ENCODE measurements at regions not wholly inside any gene's neighbourhood (a gene's known extent, or its start where the extent isn't known, plus 50 kb on each side); places are given as distances from the start of the nearest gene placed in this dataset.

GRCh38 chr18:24947521-24948305 lies 404.3 kb downstream of the ZNF521 start:
- FAIRE-seq (no peak), DNase-seq (ENCODE audit: low read depth in 1 of 2, low spot score in 1 of 2) (no peak), ATAC-seq (no peak)
- ChIA-PET CTCF (no interaction called here), POLR2A (no interaction called here)
- H3K9me3 ChIP-seq = no peaks in the 10 kb centered on the region
- H3K4me3 ChIP-seq = no peak overlapping the region
- WGBS (ENCODE audit: missing lambda C conversion rate) = 17% methylated on average over 8 of the region's 8 CpGs
- H3K27ac ChIP-seq = no peak overlapping the region
- no peaks in the 10 kb centered on the region for H3K4me1 ChIP-seq
- H3K4me2 ChIP-seq = no peak overlapping the region
- TF ChIP-seq ELK1 (IDR thresholded peaks at IDR 0.05; ENCODE audit: low read depth, low read length) (no peak), HOXB13 (CRISPR knock-in tag; IDR thresholded peaks at IDR 0.05; ENCODE audit: low read depth) (no peak), CBX2 (IDR thresholded peaks at IDR 0.05; ENCODE audit: borderline replicate concordance, low read depth) (no peak), RFX5 (IDR thresholded peaks at IDR 0.05) (no peak), TP53 (CRISPR knock-in tag; IDR thresholded peaks at IDR 0.05) (no peak), RAD21 (conservative IDR thresholded peaks at IDR 0.05 in 1 of 2, IDR thresholded peaks at IDR 0.05 in 1 of 2) (no peak), ZSCAN20 (CRISPR knock-in tag; IDR thresholded peaks at IDR 0.05) (no peak)

GRCh38 chr18:24949908-24950307 lies 402.1 kb downstream of the ZNF521 start:
- no peak overlapping the region for H3K27ac ChIP-seq
- ATAC-seq = no peak
- no peaks in the 10 kb centered on the region for H3K9me3 ChIP-seq
- DNase-seq (ENCODE audit: low read depth in 1 of 2, low spot score in 1 of 2) = no peak
- WGBS (ENCODE audit: missing lambda C conversion rate) = 6% methylated on average over 5 of the region's 5 CpGs
- POLR2A ChIA-PET = no interaction called here
- H3K4me2 ChIP-seq = no peak overlapping the region
- no peak for FAIRE-seq
- CTCF ChIA-PET = no interaction called here
- no peaks in the 10 kb centered on the region for H3K4me1 ChIP-seq
- TF ChIP-seq MYC (IDR thresholded peaks at IDR 0.05; ENCODE audit: borderline replicate concordance, low read length) (no peak), NR3C1 (IDR thresholded peaks at IDR 0.05) (no peak), ELK1 (IDR thresholded peaks at IDR 0.05; ENCODE audit: low read depth, low read length) (no peak)
- H3K4me3 ChIP-seq = no peak overlapping the region

- WGBS (ENCODE audit: missing lambda C conversion rate) = 0% methylated on average over 1 of the region's 1 CpG
Observed at GRCh38 chr18:24954341-24954740, 397.6 kb downstream of the ZNF521 start.

More at GRCh38 chr18:24954341-24954740, 397.6 kb downstream of the ZNF521 start:
- ChIA-PET CTCF (no interaction called here), POLR2A (no interaction called here)
- Histone ChIP-seq H3K9me3 (no peaks in the 10 kb centered on the region), H3K27ac (no peak overlapping the region), H3K4me1 (no peaks in the 10 kb centered on the region), H3K4me3 (no peak overlapping the region), H3K4me2 (no peak overlapping the region)
- FAIRE-seq (no peak), DNase-seq (ENCODE audit: low read depth in 1 of 2, low spot score in 1 of 2) (no peak), ATAC-seq (no peak)
- TF ChIP-seq HES2 (IDR thresholded peaks at IDR 0.05) (no peak), CEBPB (IDR thresholded peaks at IDR 0.05) (no peak), CTCF (IDR thresholded peaks at IDR 0.05) (no peak), ZC3H11A (IDR thresholded peaks at IDR 0.05) (no peak), HOXB13 (CRISPR knock-in tag; IDR thresholded peaks at IDR 0.05; ENCODE audit: low read depth) (no peak), NPAS2 (CRISPR knock-in tag; IDR thresholded peaks at IDR 0.05; ENCODE audit: borderline replicate concordance) (no peak), EHF (CRISPR knock-in tag; IDR thresholded peaks at IDR 0.05) (no peak), USF2 (IDR thresholded peaks at IDR 0.05) (no peak), CBX8 (IDR thresholded peaks at IDR 0.05) (no peak), BHLHE40 (IDR thresholded peaks at IDR 0.05; ENCODE audit: low read depth, low read length) (no peak), FOSL2 (IDR thresholded peaks at IDR 0.05) (no peak), FOSL2 (CRISPR knock-in tag; IDR thresholded peaks at IDR 0.05) (no peak), FOXS1 (CRISPR knock-in tag; IDR thresholded peaks at IDR 0.05) (no peak), MAZ (IDR thresholded peaks at IDR 0.05; ENCODE audit: borderline replicate concordance, low read depth, low read length) (no peak), MYC (IDR thresholded peaks at IDR 0.05; ENCODE audit: borderline replicate concordance, low read length) (no peak), TP53 (CRISPR knock-in tag; IDR thresholded peaks at IDR 0.05) (no peak), MAX (IDR thresholded peaks at IDR 0.05) (no peak), ZNF302 (CRISPR knock-in tag; IDR thresholded peaks at IDR 0.05) (no peak), ELK1 (IDR thresholded peaks at IDR 0.05; ENCODE audit: low read depth, low read length) (no peak)

All from A549 (cell line).